Tibial nerve (tissue), 4 donors: ENCODE measurements at regions not wholly inside any gene's neighbourhood (a gene's known extent, or its start where the extent isn't known, plus 50 kb on each side); places are given as distances from the start of the nearest gene placed in this dataset.

Source experiments
- DNase-seq, 2 donors: peaks; one replicate each; pipeline ENCODE4 v3.0.0-alpha.2; 2019; ENCODE audit warnings: low spot score in 2 of 2
- H3K27ac ChIP-seq, 4 donors: fragments of 200-600 bp; sonication (generic) in 3 of 4; one replicate each; pipeline ENCODE4 v1.5.1; 2017 to 2019; ENCODE audit warnings: mild to moderate bottlenecking in 1 of 4
- H3K27me3 ChIP-seq, 2 donors: fragments of 200-600 bp; sonication (generic) in 1 of 2; one replicate each; pipeline versions ENCODE4 v1.5.1 to v1.6.0; 2017 to 2019
- H3K36me3 ChIP-seq, 3 donors: fragments of 200-600 bp; sonication (generic); one replicate each; pipeline ENCODE4 v1.5.1; 2018 to 2019
- H3K4me1 ChIP-seq, 4 donors: fragments of 200-600 bp; sonication (generic) in 3 of 4; one replicate each; pipeline ENCODE4 v1.5.1; 2017 to 2019
- H3K4me3 ChIP-seq, 4 donors: fragments of 200-600 bp; sonication (generic) in 3 of 4; one replicate each; pipeline ENCODE4 v1.5.1; 2017 to 2019; ENCODE audit warnings: mild to moderate bottlenecking in 1 of 4, moderate library complexity in 1 of 4
- H3K9me3 ChIP-seq, 4 donors: fragments of 200-600 bp; sonication (generic) in 3 of 4; one replicate each; pipeline ENCODE4 v1.5.1; 2017 to 2019
- EP300 ChIP-seq, 2 donors: sonication (generic); formaldehyde crosslinking; IDR thresholded peaks; one replicate each; pipeline ENCODE4 v1.6.1; 2017; ENCODE audit warnings: antibody characterized with exemption in 2 of 2, mild to moderate bottlenecking in 1 of 2
- POLR2A ChIP-seq, 2 donors: fragments of 450-650 bp; IDR thresholded peaks; one replicate each; pipeline ENCODE4 v1.6.1; 2017; ENCODE audit warnings: antibody characterized with exemption in 2 of 2, mild to moderate bottlenecking in 2 of 2, moderate library complexity in 2 of 2
- WGBS, 2 donors: methylation state at CpG; one replicate each; pipeline ENCODE4 v1.1.5; 2018; 5-methylcytosine and 5-hydroxymethylcytosine counted together
- TF ChIP-seq, protein P1 (sequence below), 5 experiments: fragments of 200-600 bp in 3 of 5; fragments of 450-650 bp in 2 of 5; sonication (generic) in 3 of 5; IDR thresholded peaks; one replicate each; pipeline ENCODE4 v1.5.1; 2016 to 2019; ENCODE audit warnings: antibody characterized with exemption in 5 of 5, mild to moderate bottlenecking in 3 of 5, moderate library complexity in 2 of 5

DNA sequence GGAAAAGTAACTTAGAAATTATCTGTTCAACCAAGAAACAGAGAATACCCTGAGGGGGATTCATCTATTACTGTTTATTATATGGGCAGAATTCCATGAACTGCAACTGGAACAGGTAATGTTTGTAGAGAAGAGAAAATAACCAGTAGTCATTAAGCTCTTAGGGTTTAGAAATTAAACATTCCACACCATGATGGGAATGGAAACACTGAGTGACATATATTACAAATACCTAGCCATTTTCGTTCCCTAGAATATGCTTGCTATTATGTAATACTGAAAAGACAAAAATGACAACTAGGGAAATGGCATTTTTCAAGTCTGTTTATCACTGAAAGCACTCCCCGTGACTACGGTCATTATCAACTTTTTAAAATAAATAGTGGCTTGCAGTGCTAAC is 1007.4 kb downstream of the GATA3 start:
- H3K27me3 ChIP-seq: no peaks in the 10 kb centered on the region
- TF ChIP-seq EP300 (IDR thresholded peaks at IDR 0.05) (no peak), POLR2A (IDR thresholded peaks at IDR 0.05) (no peak)
- TF ChIP-seq, protein P1, sequence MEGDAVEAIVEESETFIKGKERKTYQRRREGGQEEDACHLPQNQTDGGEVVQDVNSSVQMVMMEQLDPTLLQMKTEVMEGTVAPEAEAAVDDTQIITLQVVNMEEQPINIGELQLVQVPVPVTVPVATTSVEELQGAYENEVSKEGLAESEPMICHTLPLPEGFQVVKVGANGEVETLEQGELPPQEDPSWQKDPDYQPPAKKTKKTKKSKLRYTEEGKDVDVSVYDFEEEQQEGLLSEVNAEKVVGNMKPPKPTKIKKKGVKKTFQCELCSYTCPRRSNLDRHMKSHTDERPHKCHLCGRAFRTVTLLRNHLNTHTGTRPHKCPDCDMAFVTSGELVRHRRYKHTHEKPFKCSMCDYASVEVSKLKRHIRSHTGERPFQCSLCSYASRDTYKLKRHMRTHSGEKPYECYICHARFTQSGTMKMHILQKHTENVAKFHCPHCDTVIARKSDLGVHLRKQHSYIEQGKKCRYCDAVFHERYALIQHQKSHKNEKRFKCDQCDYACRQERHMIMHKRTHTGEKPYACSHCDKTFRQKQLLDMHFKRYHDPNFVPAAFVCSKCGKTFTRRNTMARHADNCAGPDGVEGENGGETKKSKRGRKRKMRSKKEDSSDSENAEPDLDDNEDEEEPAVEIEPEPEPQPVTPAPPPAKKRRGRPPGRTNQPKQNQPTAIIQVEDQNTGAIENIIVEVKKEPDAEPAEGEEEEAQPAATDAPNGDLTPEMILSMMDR (IDR thresholded peaks at IDR 0.05): no peak
- WGBS, 2 donors: 81 to 83% methylated on average over 3 of the region's 3 CpGs

DNA sequence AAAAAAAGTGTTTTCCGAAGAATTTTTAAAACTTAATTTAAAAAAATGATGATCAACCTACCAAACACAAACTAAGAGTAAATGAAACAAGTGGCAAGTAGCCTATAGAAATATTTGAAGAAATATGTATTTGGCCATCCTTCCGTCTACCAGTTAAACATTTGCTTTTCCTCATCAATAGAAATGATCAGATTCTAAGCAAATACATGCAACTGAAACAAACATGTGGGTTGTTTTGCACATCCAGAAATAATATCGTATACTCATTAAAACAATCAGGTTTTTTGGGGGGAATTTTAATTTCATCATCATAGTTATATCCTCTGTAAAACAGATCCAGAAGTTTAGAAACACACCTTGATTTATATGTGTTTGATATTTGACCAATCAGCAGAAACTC is 1011.7 kb downstream of the GATA3 start:
- DNase-seq: no peak
- H3K4me1 ChIP-seq: no peaks in the 10 kb centered on the region
- H3K4me3 ChIP-seq: no peak overlapping the region
- TF ChIP-seq, protein P1 (IDR thresholded peaks at IDR 0.05): no peak
- no peak for TF ChIP-seq POLR2A (IDR thresholded peaks at IDR 0.05)
- TF ChIP-seq EP300 (IDR thresholded peaks at IDR 0.05): no peak
- no peak overlapping the region for H3K27ac ChIP-seq
- no peaks in the 10 kb centered on the region for H3K27me3 ChIP-seq
- no peaks in the 10 kb centered on the region for H3K9me3 ChIP-seq
- H3K36me3 ChIP-seq: no peaks in the 10 kb centered on the region
- 91 to 94% methylated on average over 3 of the region's 3 CpGs for WGBS, 2 donors

More for the DNA sequence above, 1007.4 kb downstream of the GATA3 start:
- Histone ChIP-seq H3K9me3 (no peaks in the 10 kb centered on the region), H3K4me3 (no peak overlapping the region), H3K27ac (no peak overlapping the region), H3K36me3 (no peaks in the 10 kb centered on the region), H3K4me1 (no peaks in the 10 kb centered on the region)
- no peak for DNase-seq

DNA sequence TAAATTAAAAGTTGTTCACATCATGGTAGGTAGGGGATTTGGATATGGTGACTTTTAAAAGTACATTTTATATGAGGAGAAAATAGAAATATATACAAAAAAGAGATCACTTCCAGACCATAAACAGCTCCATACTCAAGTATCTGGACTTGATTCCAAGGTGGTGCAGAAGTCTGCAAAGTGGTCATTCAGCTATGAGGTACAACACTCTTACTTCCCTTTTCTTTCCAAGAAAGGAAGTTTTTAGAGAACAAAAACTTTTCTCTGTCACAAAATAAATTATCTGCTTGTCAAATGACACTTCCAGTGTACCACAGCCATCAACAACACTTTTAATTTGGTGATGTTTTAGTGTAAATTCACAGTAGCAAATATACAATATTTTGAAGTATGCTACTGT is 1013.5 kb downstream of the GATA3 start:
- Histone ChIP-seq H3K27me3 (no peaks in the 10 kb centered on the region), H3K27ac (no peak overlapping the region), H3K9me3 (no peaks in the 10 kb centered on the region), H3K4me1 (no peaks in the 10 kb centered on the region), H3K36me3 (no peaks in the 10 kb centered on the region), H3K4me3 (no peak overlapping the region)
- TF ChIP-seq POLR2A (IDR thresholded peaks at IDR 0.05): no peak
- TF ChIP-seq EP300 (IDR thresholded peaks at IDR 0.05): no peak
- TF ChIP-seq, protein P1 (IDR thresholded peaks at IDR 0.05): no peak
- DNase-seq: no peak

DNA sequence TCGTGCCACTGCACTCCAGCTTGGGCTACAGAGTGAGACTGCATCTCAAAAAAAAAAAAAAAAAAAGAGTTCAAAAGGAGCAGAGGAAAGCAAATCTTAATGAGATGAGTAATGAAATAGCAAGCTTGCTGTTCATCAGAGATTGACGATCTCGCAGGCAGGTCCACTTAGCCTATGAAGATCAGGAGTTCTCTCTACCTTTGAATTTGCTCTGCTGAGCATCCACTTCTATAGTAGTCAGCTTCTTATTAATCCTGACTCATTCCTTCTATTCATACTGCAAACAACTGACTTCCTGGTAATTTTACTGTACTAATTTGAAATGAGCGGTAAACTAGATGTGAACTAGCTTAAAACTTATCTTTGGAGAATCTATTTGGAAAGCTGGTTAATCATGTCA is 1014.6 kb downstream of the GATA3 start:
- no peak overlapping the region for H3K27ac ChIP-seq
- DNase-seq: no peak
- H3K36me3 ChIP-seq: no peaks in the 10 kb centered on the region
- no peaks in the 10 kb centered on the region for H3K27me3 ChIP-seq
- H3K9me3 ChIP-seq: no peaks in the 10 kb centered on the region
- WGBS, 2 donors: 87 to 93% methylated on average over 4 of the region's 4 CpGs
- no peak overlapping the region for H3K4me3 ChIP-seq
- TF ChIP-seq POLR2A (IDR thresholded peaks at IDR 0.05): no peak
- no peaks in the 10 kb centered on the region for H3K4me1 ChIP-seq

DNA sequence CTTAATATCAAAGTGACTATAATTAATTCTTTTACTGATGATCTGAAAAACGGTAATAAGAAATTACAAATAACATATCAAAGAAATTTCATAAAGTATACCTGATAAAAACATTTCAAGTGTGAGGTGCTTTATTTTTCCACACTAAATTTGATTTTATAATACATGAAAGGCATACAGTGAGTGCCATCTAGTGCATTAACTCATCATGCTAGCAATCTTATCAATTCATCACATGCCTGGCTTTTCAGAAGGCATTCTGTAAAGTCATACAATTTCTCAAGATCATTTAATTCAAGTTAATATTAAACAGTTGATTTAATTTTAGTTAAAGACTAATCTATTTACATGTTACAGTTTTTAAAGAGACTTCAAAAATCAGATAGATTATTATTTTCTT is 1020.9 kb downstream of the GATA3 start:
- TF ChIP-seq EP300 (IDR thresholded peaks at IDR 0.05): no peak
- no peak for TF ChIP-seq POLR2A (IDR thresholded peaks at IDR 0.05)
- TF ChIP-seq, protein P1 (IDR thresholded peaks at IDR 0.05): no peak
- no peaks in the 10 kb centered on the region for H3K27me3 ChIP-seq
- no peak overlapping the region for H3K27ac ChIP-seq
- no peaks in the 10 kb centered on the region for H3K9me3 ChIP-seq
- no peak for DNase-seq
- WGBS, 2 donors: 75 to 79% methylated on average over 1 of the region's 1 CpG
- H3K36me3 ChIP-seq: no peaks in the 10 kb centered on the region
- no peak overlapping the region for H3K4me3 ChIP-seq
- H3K4me1 ChIP-seq: no peaks in the 10 kb centered on the region

DNA sequence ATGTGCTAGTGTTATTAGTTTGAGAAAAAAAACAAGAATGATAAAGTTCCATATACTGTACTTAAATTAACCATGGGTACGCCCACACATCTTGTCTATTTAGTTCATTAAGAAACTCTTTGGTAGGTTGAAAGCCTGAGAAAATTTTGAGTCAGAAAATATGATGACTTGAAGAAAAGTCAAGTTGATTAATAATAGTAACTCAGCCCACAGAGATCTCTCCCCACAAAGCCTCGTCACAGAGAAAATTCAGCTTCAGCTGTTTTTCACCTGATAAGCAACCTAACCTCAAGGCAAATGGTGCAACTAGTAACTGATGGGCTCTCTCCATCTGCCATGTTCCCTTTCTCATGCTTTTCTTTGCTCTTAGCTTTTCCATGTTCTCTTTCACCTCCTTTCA is 1021.6 kb downstream of the GATA3 start:
- 69 to 86% methylated on average over 2 of the region's 2 CpGs for WGBS, 2 donors
- H3K4me3 ChIP-seq: no peak overlapping the region
- no peaks in the 10 kb centered on the region for H3K4me1 ChIP-seq
- TF ChIP-seq EP300 (IDR thresholded peaks at IDR 0.05) (no peak), POLR2A (IDR thresholded peaks at IDR 0.05) (no peak)
- TF ChIP-seq, protein P1 (IDR thresholded peaks at IDR 0.05): no peak
- no peak overlapping the region for H3K27ac ChIP-seq
- H3K27me3 ChIP-seq: no peaks in the 10 kb centered on the region
- H3K36me3 ChIP-seq: no peaks in the 10 kb centered on the region
- no peaks in the 10 kb centered on the region for H3K9me3 ChIP-seq
- no peak for DNase-seq
